GM23338 (cell line): ENCODE measurements at regions not wholly inside any gene's neighbourhood (a gene's known extent, or its start where the extent isn't known, plus 50 kb on each side); places are given as distances from the start of the nearest gene placed in this dataset.

Source experiments
- ATAC-seq: fragments of 200-7000 bp; cut with Tn5 transposase; 3 replicates; pipeline ENCODE4 v1.9.1; 2020
- DNase-seq: peaks from one replicate; pipeline ENCODE4 v3.0.0-alpha.2; 2015; ENCODE audit warnings: low spot score
- H2AFZ ChIP-seq: fragments of 200-600 bp; sonication (generic); 2 replicates; pipeline ENCODE4 v1.8.0; 2016; ENCODE audit warnings: antibody characterized with exemption, mild to moderate bottlenecking, moderate library complexity
- H3F3A ChIP-seq: fragments of 200-600 bp; sonication (generic); replicated peaks from 2 replicates; pipeline ENCODE4 v1.8.0; 2017; ENCODE audit warnings: antibody characterized with exemption, mixed run types, low read depth
- H3K27ac ChIP-seq: fragments of 200-600 bp; sonication (generic); 2 replicates; pipeline ENCODE4 v1.6.1; 2016; ENCODE audit warnings: low read depth
- H3K27me3 ChIP-seq: fragments of 200-600 bp; sonication (generic); 2 replicates; pipeline ENCODE4 v1.8.0; 2016; ENCODE audit warnings: mild to moderate bottlenecking, mixed run types, moderate library complexity; ENCODE audit not compliant: insufficient read depth
- H3K36me3 ChIP-seq: fragments of 200-600 bp; sonication (generic); 2 replicates; pipeline ENCODE4 v1.8.0; 2016; ENCODE audit warnings: mild to moderate bottlenecking; ENCODE audit not compliant: insufficient read depth
- H3K4me1 ChIP-seq: fragments of 200-600 bp; sonication (generic); 2 replicates; pipeline ENCODE4 v1.8.0; 2016; ENCODE audit warnings: mild to moderate bottlenecking, moderate library complexity; ENCODE audit not compliant: insufficient read depth
- H3K4me2 ChIP-seq: fragments of 200-600 bp; sonication (generic); 2 replicates; pipeline ENCODE4 v1.7.1; 2017; ENCODE audit warnings: mixed run types
- H3K4me3 ChIP-seq: fragments of 200-600 bp; sonication (generic); 2 replicates; pipeline ENCODE4 v1.6.1; 2016; ENCODE audit warnings: mixed run types
- H3K79me2 ChIP-seq: fragments of 200-600 bp; sonication (generic); replicated peaks from 2 replicates; pipeline ENCODE4 v1.8.0; 2017; ENCODE audit warnings: mild to moderate bottlenecking; ENCODE audit not compliant: insufficient read depth
- H3K9me2 ChIP-seq: fragments of 200-600 bp; sonication (generic); 2 replicates; pipeline ENCODE4 v1.8.0; 2017; ENCODE audit not compliant: insufficient read depth
- H4K20me1 ChIP-seq: fragments of 200-600 bp; sonication (generic); replicated peaks from 2 replicates; pipeline ENCODE4 v1.8.0; 2017; ENCODE audit warnings: mild to moderate bottlenecking; ENCODE audit not compliant: insufficient read depth
- H3K27ac Mint-ChIP-seq: 2 replicates; pipeline ENCODE4 v1.8.0; 2020; ENCODE audit warnings: inconsistent platforms, mild to moderate bottlenecking, moderate library complexity, mixed read lengths
- H3K27me3 Mint-ChIP-seq: 3 replicates; pipeline ENCODE4 v1.8.0; 2022; ENCODE audit warnings: low read depth, mild to moderate bottlenecking, moderate library complexity, mixed read lengths, inconsistent platforms; ENCODE audit not compliant: insufficient read depth, poor library complexity
- H3K36me3 Mint-ChIP-seq: 3 replicates; pipeline ENCODE4 v1.8.0; 2021; ENCODE audit warnings: low read depth, mild to moderate bottlenecking, inconsistent platforms, moderate library complexity, mixed read lengths
- H3K4me1 Mint-ChIP-seq: 3 replicates; pipeline ENCODE4 v1.8.0; 2020; ENCODE audit warnings: mild to moderate bottlenecking, inconsistent platforms, mixed read lengths
- H3K4me3 Mint-ChIP-seq: 3 replicates; pipeline ENCODE4 v1.8.0; 2021; ENCODE audit warnings: moderate library complexity, mild to moderate bottlenecking, inconsistent platforms, mixed read lengths
- H3K9me3 Mint-ChIP-seq: 3 replicates; pipeline ENCODE4 v1.8.0; 2020; ENCODE audit warnings: moderate library complexity, mild to moderate bottlenecking, inconsistent platforms, mixed read lengths
- CREB1 ChIP-seq: fragments of 250-450 bp; sonication (Bioruptor Pico); IDR thresholded peaks from 2 replicates; pipeline ENCODE4 v1.5.0; 2020; ENCODE audit warnings: low read depth, mild to moderate bottlenecking, moderate library complexity
- EZH2 ChIP-seq: fragments of 200-600 bp; sonication (generic); IDR thresholded peaks from one replicate; pipeline ENCODE4 v1.8.0; 2017; ENCODE audit warnings: antibody characterized with exemption, mild to moderate bottlenecking, low read depth; ENCODE audit not compliant: unreplicated experiment
- EZH2phosphoT487 ChIP-seq: fragments of 200-600 bp; sonication (generic); IDR thresholded peaks from one replicate; pipeline ENCODE4 v1.8.1; 2018; ENCODE audit warnings: antibody characterized with exemption; ENCODE audit not compliant: unreplicated experiment
- JUNB ChIP-seq: IDR thresholded peaks from one replicate; pipeline ENCODE4 v1.6.1; 2016; ENCODE audit warnings: antibody characterized with exemption; ENCODE audit not compliant: unreplicated experiment
- NANOG ChIP-seq: IDR thresholded peaks from 2 replicates; pipeline ENCODE4 v1.6.1; 2016; ENCODE audit warnings: antibody characterized with exemption, borderline replicate concordance
- POLR2AphosphoS5 ChIP-seq: IDR thresholded peaks from 2 replicates; pipeline ENCODE4 v1.6.1; 2016; ENCODE audit warnings: antibody characterized with exemption, low read depth
- STAT1 ChIP-seq: IDR thresholded peaks from one replicate; pipeline ENCODE4 v1.6.1; 2016; ENCODE audit warnings: antibody characterized with exemption; ENCODE audit not compliant: unreplicated experiment
- ZNF114 ChIP-seq: fragments of 250-450 bp; sonication (Bioruptor Pico); IDR thresholded peaks from 2 replicates; pipeline ENCODE4 v1.5.0; 2020; ENCODE audit warnings: mild to moderate bottlenecking, moderate library complexity
- ZNF331 ChIP-seq: fragments of 250-450 bp; sonication (Bioruptor Pico); IDR thresholded peaks from 2 replicates; pipeline ENCODE4 v1.5.0; 2020; ENCODE audit warnings: low read depth, mild to moderate bottlenecking, moderate library complexity
- TF ChIP-seq, protein P1 (sequence below), 2 experiments: fragments of 200-600 bp in 1 of 2; sonication (generic) in 1 of 2; conservative IDR thresholded peaks; 2 replicates each; pipeline versions ENCODE4 v1.5.1 to v1.6.1; 2016 to 2017; ENCODE audit warnings: antibody characterized with exemption in 2 of 2, low read depth in 2 of 2, mild to moderate bottlenecking in 2 of 2, moderate library complexity in 1 of 2
- TF ChIP-seq, protein P2 (sequence below): IDR thresholded peaks from one replicate; pipeline ENCODE4 v1.6.1; 2018; ENCODE audit warnings: antibody characterized with exemption; ENCODE audit not compliant: unreplicated experiment
- TF ChIP-seq, protein P3 (sequence below): IDR thresholded peaks from 2 replicates; pipeline ENCODE4 v1.6.1; 2016; ENCODE audit warnings: antibody characterized with exemption
- TF ChIP-seq, protein P4 (sequence below): fragments of 250-450 bp; sonication (Bioruptor Pico); IDR thresholded peaks from 2 replicates; pipeline ENCODE4 v1.5.0; 2020; ENCODE audit warnings: mild to moderate bottlenecking, moderate library complexity

DNA sequence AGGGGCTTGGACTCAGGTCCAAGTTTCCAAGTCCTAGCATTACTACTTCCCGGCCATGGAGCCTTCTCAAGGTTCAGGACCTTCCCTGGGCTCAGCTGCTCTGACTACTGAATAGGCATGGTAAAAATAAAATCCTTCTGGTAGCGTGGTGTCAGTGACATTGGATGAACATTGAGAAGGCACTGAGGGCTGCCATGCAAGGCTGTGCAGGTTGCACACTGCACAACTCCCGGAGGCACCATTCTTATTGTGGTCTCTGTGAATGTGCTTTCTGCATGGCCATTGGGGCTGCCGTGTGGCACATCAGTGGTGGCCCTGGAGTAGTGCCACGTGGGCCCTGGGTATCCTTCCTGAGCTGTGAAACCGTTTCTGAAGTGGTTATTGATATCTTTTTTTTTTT lies 250.2 kb upstream of the CIBAR2 start:
- H3K4me2 ChIP-seq: no peak overlapping the region
- TF ChIP-seq, protein P1, sequence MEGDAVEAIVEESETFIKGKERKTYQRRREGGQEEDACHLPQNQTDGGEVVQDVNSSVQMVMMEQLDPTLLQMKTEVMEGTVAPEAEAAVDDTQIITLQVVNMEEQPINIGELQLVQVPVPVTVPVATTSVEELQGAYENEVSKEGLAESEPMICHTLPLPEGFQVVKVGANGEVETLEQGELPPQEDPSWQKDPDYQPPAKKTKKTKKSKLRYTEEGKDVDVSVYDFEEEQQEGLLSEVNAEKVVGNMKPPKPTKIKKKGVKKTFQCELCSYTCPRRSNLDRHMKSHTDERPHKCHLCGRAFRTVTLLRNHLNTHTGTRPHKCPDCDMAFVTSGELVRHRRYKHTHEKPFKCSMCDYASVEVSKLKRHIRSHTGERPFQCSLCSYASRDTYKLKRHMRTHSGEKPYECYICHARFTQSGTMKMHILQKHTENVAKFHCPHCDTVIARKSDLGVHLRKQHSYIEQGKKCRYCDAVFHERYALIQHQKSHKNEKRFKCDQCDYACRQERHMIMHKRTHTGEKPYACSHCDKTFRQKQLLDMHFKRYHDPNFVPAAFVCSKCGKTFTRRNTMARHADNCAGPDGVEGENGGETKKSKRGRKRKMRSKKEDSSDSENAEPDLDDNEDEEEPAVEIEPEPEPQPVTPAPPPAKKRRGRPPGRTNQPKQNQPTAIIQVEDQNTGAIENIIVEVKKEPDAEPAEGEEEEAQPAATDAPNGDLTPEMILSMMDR (conservative IDR thresholded peaks at IDR 0.05; ENCODE audit: low read depth in 2 of 2): no peak
- no peak for TF ChIP-seq STAT1
- TF ChIP-seq, protein P2, sequence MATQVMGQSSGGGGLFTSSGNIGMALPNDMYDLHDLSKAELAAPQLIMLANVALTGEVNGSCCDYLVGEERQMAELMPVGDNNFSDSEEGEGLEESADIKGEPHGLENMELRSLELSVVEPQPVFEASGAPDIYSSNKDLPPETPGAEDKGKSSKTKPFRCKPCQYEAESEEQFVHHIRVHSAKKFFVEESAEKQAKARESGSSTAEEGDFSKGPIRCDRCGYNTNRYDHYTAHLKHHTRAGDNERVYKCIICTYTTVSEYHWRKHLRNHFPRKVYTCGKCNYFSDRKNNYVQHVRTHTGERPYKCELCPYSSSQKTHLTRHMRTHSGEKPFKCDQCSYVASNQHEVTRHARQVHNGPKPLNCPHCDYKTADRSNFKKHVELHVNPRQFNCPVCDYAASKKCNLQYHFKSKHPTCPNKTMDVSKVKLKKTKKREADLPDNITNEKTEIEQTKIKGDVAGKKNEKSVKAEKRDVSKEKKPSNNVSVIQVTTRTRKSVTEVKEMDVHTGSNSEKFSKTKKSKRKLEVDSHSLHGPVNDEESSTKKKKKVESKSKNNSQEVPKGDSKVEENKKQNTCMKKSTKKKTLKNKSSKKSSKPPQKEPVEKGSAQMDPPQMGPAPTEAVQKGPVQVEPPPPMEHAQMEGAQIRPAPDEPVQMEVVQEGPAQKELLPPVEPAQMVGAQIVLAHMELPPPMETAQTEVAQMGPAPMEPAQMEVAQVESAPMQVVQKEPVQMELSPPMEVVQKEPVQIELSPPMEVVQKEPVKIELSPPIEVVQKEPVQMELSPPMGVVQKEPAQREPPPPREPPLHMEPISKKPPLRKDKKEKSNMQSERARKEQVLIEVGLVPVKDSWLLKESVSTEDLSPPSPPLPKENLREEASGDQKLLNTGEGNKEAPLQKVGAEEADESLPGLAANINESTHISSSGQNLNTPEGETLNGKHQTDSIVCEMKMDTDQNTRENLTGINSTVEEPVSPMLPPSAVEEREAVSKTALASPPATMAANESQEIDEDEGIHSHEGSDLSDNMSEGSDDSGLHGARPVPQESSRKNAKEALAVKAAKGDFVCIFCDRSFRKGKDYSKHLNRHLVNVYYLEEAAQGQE: no peak
- TF ChIP-seq, protein P3, sequence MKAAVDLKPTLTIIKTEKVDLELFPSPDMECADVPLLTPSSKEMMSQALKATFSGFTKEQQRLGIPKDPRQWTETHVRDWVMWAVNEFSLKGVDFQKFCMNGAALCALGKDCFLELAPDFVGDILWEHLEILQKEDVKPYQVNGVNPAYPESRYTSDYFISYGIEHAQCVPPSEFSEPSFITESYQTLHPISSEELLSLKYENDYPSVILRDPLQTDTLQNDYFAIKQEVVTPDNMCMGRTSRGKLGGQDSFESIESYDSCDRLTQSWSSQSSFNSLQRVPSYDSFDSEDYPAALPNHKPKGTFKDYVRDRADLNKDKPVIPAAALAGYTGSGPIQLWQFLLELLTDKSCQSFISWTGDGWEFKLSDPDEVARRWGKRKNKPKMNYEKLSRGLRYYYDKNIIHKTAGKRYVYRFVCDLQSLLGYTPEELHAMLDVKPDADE: no peak
- TF ChIP-seq JUNB: no peak
- no peak for TF ChIP-seq ZNF114 (CRISPR knock-in tag)
- TF ChIP-seq EZH2phosphoT487: no peak
- TF ChIP-seq NANOG: no peak
- no peak for TF ChIP-seq EZH2
- no peak for TF ChIP-seq ZNF331 (CRISPR knock-in tag)
- no peak for TF ChIP-seq CREB1 (CRISPR knock-in tag)
- TF ChIP-seq POLR2AphosphoS5: no peak
- TF ChIP-seq, protein P4, sequence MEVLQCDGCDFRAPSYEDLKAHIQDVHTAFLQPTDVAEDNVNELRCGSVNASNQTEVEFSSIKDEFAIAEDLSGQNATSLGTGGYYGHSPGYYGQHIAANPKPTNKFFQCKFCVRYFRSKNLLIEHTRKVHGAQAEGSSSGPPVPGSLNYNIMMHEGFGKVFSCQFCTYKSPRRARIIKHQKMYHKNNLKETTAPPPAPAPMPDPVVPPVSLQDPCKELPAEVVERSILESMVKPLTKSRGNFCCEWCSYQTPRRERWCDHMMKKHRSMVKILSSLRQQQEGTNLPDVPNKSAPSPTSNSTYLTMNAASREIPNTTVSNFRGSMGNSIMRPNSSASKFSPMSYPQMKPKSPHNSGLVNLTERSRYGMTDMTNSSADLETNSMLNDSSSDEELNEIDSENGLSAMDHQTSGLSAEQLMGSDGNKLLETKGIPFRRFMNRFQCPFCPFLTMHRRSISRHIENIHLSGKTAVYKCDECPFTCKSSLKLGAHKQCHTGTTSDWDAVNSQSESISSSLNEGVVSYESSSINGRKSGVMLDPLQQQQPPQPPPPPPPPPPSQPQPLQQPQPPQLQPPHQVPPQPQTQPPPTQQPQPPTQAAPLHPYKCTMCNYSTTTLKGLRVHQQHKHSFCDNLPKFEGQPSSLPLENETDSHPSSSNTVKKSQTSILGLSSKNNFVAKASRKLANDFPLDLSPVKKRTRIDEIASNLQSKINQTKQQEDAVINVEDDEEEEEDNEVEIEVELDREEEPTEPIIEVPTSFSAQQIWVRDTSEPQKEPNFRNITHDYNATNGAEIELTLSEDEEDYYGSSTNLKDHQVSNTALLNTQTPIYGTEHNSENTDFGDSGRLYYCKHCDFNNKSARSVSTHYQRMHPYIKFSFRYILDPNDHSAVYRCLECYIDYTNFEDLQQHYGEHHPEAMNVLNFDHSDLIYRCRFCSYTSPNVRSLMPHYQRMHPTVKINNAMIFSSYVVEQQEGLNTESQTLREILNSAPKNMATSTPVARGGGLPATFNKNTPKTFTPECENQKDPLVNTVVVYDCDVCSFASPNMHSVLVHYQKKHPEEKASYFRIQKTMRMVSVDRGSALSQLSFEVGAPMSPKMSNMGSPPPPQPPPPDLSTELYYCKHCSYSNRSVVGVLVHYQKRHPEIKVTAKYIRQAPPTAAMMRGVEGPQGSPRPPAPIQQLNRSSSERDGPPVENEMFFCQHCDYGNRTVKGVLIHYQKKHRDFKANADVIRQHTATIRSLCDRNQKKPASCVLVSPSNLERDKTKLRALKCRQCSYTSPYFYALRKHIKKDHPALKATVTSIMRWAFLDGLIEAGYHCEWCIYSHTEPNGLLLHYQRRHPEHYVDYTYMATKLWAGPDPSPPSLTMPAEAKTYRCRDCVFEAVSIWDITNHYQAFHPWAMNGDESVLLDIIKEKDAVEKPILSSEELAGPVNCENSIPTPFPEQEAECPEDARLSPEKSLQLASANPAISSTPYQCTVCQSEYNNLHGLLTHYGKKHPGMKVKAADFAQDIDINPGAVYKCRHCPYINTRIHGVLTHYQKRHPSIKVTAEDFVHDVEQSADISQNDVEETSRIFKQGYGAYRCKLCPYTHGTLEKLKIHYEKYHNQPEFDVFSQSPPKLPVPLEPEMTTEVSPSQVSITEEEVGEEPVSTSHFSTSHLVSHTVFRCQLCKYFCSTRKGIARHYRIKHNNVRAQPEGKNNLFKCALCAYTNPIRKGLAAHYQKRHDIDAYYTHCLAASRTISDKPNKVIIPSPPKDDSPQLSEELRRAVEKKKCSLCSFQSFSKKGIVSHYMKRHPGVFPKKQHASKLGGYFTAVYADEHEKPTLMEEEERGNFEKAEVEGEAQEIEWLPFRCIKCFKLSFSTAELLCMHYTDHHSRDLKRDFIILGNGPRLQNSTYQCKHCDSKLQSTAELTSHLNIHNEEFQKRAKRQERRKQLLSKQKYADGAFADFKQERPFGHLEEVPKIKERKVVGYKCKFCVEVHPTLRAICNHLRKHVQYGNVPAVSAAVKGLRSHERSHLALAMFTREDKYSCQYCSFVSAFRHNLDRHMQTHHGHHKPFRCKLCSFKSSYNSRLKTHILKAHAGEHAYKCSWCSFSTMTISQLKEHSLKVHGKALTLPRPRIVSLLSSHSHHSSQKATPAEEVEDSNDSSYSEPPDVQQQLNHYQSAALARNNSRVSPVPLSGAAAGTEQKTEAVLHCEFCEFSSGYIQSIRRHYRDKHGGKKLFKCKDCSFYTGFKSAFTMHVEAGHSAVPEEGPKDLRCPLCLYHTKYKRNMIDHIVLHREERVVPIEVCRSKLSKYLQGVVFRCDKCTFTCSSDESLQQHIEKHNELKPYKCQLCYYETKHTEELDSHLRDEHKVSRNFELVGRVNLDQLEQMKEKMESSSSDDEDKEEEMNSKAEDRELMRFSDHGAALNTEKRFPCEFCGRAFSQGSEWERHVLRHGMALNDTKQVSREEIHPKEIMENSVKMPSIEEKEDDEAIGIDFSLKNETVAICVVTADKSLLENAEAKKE: no peak
- no peaks in the 10 kb centered on the region for H3K36me3 ChIP-seq
- no peak overlapping the region for H3K27ac Mint-ChIP-seq
- H4K20me1 ChIP-seq: no peaks in the 10 kb centered on the region; the same call in 1 of the 2 replicates
- peaks cover 13% of the 10 kb centered on the region for H3K36me3 Mint-ChIP-seq
- H3K27me3 ChIP-seq: no peaks in the 10 kb centered on the region
- DNase-seq (no peak), ATAC-seq (no peak)
- no peaks in the 10 kb centered on the region for H3K9me2 ChIP-seq
- H3K79me2 ChIP-seq: no peaks in the 10 kb centered on the region
- H3K4me3 ChIP-seq: no peak overlapping the region
- no peak overlapping the region for H2AFZ ChIP-seq
- H3K27ac ChIP-seq: no peak overlapping the region
- peaks cover 8% of the 10 kb centered on the region; the same call in 2 of the 3 replicates for H3K9me3 Mint-ChIP-seq
- H3K4me3 Mint-ChIP-seq: no peak overlapping the region
- H3K4me1 ChIP-seq: no peaks in the 10 kb centered on the region
- H3K27me3 Mint-ChIP-seq: peaks cover 23% of the 10 kb centered on the region
- peaks cover 21% of the 10 kb centered on the region for H3K4me1 Mint-ChIP-seq
- no peaks in the 10 kb centered on the region for H3F3A ChIP-seq
